K562 (cell line): ENCODE measurements at regions not wholly inside any gene's neighbourhood (a gene's known extent, or its start where the extent isn't known, plus 50 kb on each side); places are given as distances from the start of the nearest gene placed in this dataset.

Experiments
- ATAC-seq: fragments of 200-7000 bp; cut with Tn5 transposase; 3 replicates; pipeline ENCODE4 v1.9.1; 2020; ENCODE audit warnings: moderate library complexity
- BruUV-seq: library from RNA; stranded (reverse); fragments of 400-500 nt; replicated peaks from 2 replicates; lab custom pipeline; 2021; lab: Mats Ljungman, UMichigan
- CTCF ChIA-PET: fragments of 300-600 bp; formaldehyde crosslinking; extraction: SDS; loops from one replicate; lab custom pipeline; 2021; ENCODE audit warnings: low intra/inter-chr PET ratio; lab: Yijun Ruan, JAX
- POLR2A ChIA-PET: fragments of 300-600, 350-650 bp; sonication (Branson Sonifier 250); formaldehyde crosslinking; extraction: SDS; loops from one replicate; lab custom pipeline; 2021; ENCODE audit warnings: antibody characterized with exemption, inconsistent platforms; lab: Yijun Ruan, JAX
- DNase-seq, 4 experiments: peaks; one replicate each; pipeline versions ENCODE4 v3.0.0 to v3.0.0-alpha.2; 2011 to 2018; ENCODE audit warnings: low spot score in 3 of 4, mixed read lengths in 3 of 4; ENCODE audit errors: extremely low read depth in 1 of 4
- FAIRE-seq: peaks from 2 replicates; lab custom pipeline; 2011; peaks lifted over from hg19 to GRCh38; lab: Jason Lieb, UNC
- H2AFZ ChIP-seq: 2 replicates; pipeline ENCODE4 v1.6.0; 2011; ENCODE audit warnings: low read depth, low read length, control low read depth, inconsistent platforms
- H3K27ac ChIP-seq: fragments of 200-600 bp; 3 replicates; pipeline ENCODE4 v1.8.0; 2011; ENCODE audit warnings: low read depth, mild to moderate bottlenecking, control low read depth, inconsistent platforms, low read length, moderate library complexity, mixed read lengths; ENCODE audit errors: extremely low read depth
- H3K27me3 ChIP-seq, 2 experiments: fragments of 300-600 bp in 1 of 2; 2 replicates in 1 of 2; 3 replicates in 1 of 2; pipeline versions ENCODE4 v1.6.0 to v1.8.0; 2011; ENCODE audit warnings: inconsistent platforms in 2 of 2, low read length in 2 of 2, mild to moderate bottlenecking in 1 of 2, mixed read lengths in 1 of 2, moderate library complexity in 1 of 2; ENCODE audit not compliant: control insufficient read depth in 2 of 2, insufficient read depth in 2 of 2
- H3K36me3 ChIP-seq: fragments of 300-600 bp; 3 replicates; pipeline ENCODE4 v1.8.0; 2011; ENCODE audit warnings: mild to moderate bottlenecking, low read length, inconsistent platforms; ENCODE audit not compliant: control insufficient read depth, insufficient read depth
- H3K4me1 ChIP-seq, 2 experiments: fragments of 200-600 bp in 1 of 2; replicated peaks in 1 of 2; 2 replicates in 1 of 2; 3 replicates in 1 of 2; pipeline versions ENCODE4 v1.5.1 to v1.8.0; 2011; ENCODE audit warnings: inconsistent platforms in 2 of 2, low read length in 2 of 2, mild to moderate bottlenecking in 1 of 2, mixed read lengths in 1 of 2, moderate library complexity in 1 of 2; ENCODE audit not compliant: control insufficient read depth in 2 of 2, insufficient read depth in 2 of 2
- H3K4me2 ChIP-seq: 2 replicates; pipeline ENCODE4 v1.6.1; 2011; ENCODE audit warnings: low read length, control low read depth, inconsistent platforms, mixed read lengths; ENCODE audit not compliant: insufficient read depth
- H3K4me3 ChIP-seq: fragments of 200-600 bp; sonication (generic), shearing (Covaris generic); 2 replicates; pipeline ENCODE4 v1.5.1; 2016; ENCODE audit warnings: control low read depth, inconsistent platforms
- H3K79me2 ChIP-seq: fragments of 200-600 bp; 3 replicates; pipeline ENCODE4 v1.8.0; 2011; ENCODE audit warnings: low read length, inconsistent platforms; ENCODE audit not compliant: control insufficient read depth, insufficient read depth
- H3K9ac ChIP-seq, 2 experiments: 2 replicates each; pipeline versions ENCODE4 v1.6.0 to v1.6.1; 2011; ENCODE audit warnings: low read depth in 2 of 2, low read length in 2 of 2, control low read depth in 1 of 2, inconsistent platforms in 1 of 2, mild to moderate bottlenecking in 1 of 2, mixed read lengths in 1 of 2; ENCODE audit not compliant: insufficient read depth in 1 of 2
- H3K9me1 ChIP-seq: one replicate; pipeline ENCODE4 v1.6.0; 2011; ENCODE audit warnings: inconsistent platforms, mild to moderate bottlenecking, low read length, moderate library complexity; ENCODE audit not compliant: control insufficient read depth, insufficient read depth
- H3K9me3 ChIP-seq: replicated peaks from 2 replicates; pipeline ENCODE4 v1.5.1; 2011; ENCODE audit warnings: low read depth, low read length, inconsistent platforms; ENCODE audit not compliant: control insufficient read depth, insufficient read depth
- H4K20me1 ChIP-seq: replicated peaks from 2 replicates; pipeline ENCODE4 v1.6.1; 2011; ENCODE audit warnings: low read length, inconsistent platforms, mixed read lengths; ENCODE audit not compliant: control insufficient read depth, insufficient read depth
- CXXC5 ChIP-seq: fragments of 250-450 bp; sonication (Bioruptor Pico); IDR thresholded peaks from 2 replicates; pipeline ENCODE4 v1.8.0; 2022; ENCODE audit warnings: inconsistent platforms, mild to moderate bottlenecking, moderate library complexity
- ELK3 ChIP-seq: fragments of 450-650 bp; formaldehyde crosslinking; IDR thresholded peaks from 2 replicates; pipeline ENCODE4 v1.4.0; 2020; ENCODE audit warnings: mild to moderate bottlenecking
- HBP1 ChIP-seq: fragments of 450-650 bp; formaldehyde crosslinking; IDR thresholded peaks from 2 replicates; pipeline ENCODE4 v1.4.0; 2022; ENCODE audit warnings: missing genetic modification characterization
- HDAC8 ChIP-seq: fragments of 450-650 bp; IDR thresholded peaks from 2 replicates; pipeline ENCODE4 v1.6.1; 2016; ENCODE audit warnings: mild to moderate bottlenecking, missing genetic modification characterization, moderate library complexity, missing compliant biosample characterization
- HES1 ChIP-seq: fragments of 450-650 bp; IDR thresholded peaks from 2 replicates; pipeline ENCODE4 v1.6.1; 2016; ENCODE audit warnings: low read depth, mild to moderate bottlenecking, moderate library complexity
- MAX ChIP-seq: sonication (generic); formaldehyde crosslinking; IDR thresholded peaks from 2 replicates; pipeline ENCODE4 v1.9.0; 2022; ENCODE audit warnings: mild to moderate bottlenecking, missing genetic modification reagents
- MXD1 ChIP-seq: fragments of 250-450 bp; sonication (Bioruptor Pico); IDR thresholded peaks from 2 replicates; pipeline ENCODE4 v1.8.0; 2021; ENCODE audit warnings: borderline replicate concordance, mild to moderate bottlenecking, moderate library complexity; ENCODE audit not compliant: poor library complexity, severe bottlenecking
- NFXL1 ChIP-seq: fragments of 450-650 bp; formaldehyde crosslinking; IDR thresholded peaks from 2 replicates; pipeline ENCODE4 v1.4.0; 2021; ENCODE audit warnings: mild to moderate bottlenecking
- RFX5 ChIP-seq: IDR thresholded peaks from 2 replicates; pipeline ENCODE4 v1.6.1; 2011; ENCODE audit warnings: low read depth, mild to moderate bottlenecking, improper control_type of control experiment, low read length
- SETDB1 ChIP-seq: IDR thresholded peaks from one replicate; pipeline ENCODE4 v1.6.1; 2012; ENCODE audit warnings: low read length, control low read depth, inconsistent platforms
- ZBTB1 ChIP-seq: sonication (generic); formaldehyde crosslinking; IDR thresholded peaks from 2 replicates; pipeline ENCODE4 v1.8.1; 2023; ENCODE audit warnings: missing genetic modification reagents, low read depth, mild to moderate bottlenecking, borderline replicate concordance
- ZBTB2 ChIP-seq: fragments of 450-650 bp; IDR thresholded peaks from 2 replicates; pipeline ENCODE4 v1.6.1; 2016; ENCODE audit warnings: antibody characterized with exemption
- ZC3H4 ChIP-seq: sonication (generic); formaldehyde crosslinking; IDR thresholded peaks from 2 replicates; pipeline ENCODE4 v1.9.0; 2021; ENCODE audit warnings: missing genetic modification reagents, borderline replicate concordance
- ZNF512 ChIP-seq: IDR thresholded peaks from 2 replicates; pipeline ENCODE4 v1.6.1; 2016; ENCODE audit warnings: missing genetic modification characterization, missing compliant biosample characterization
- ZNF57 ChIP-seq: fragments of 450-650 bp; formaldehyde crosslinking; IDR thresholded peaks from 2 replicates; pipeline ENCODE4 v1.4.0; 2020; ENCODE audit warnings: mild to moderate bottlenecking, moderate library complexity
- WGBS: fragments of 100-300 bp; shearing (Covaris generic); methylation state at CpG from one replicate; pipeline ENCODE4 v1.1.6; 2016; ENCODE audit warnings: low coverage, mixed read lengths; ENCODE audit not compliant: insufficient coverage; ENCODE audit errors: missing lambda C conversion rate; 5-methylcytosine and 5-hydroxymethylcytosine counted together
- in situ Hi-C: fragments of 300-500 bp; cut with MboI; formaldehyde crosslinking; loops from 4 replicates; pipeline ENCODE4 v1.15.0; 2018; ENCODE audit warnings: inconsistent platforms, mixed read lengths
- intact Hi-C: fragments of 100-400 bp; cut with micrococcal nuclease; formaldehyde crosslinking; loops from 2 replicates; pipeline ENCODE4 v1.14.2; 2022

GRCh38 chr5:60538426-60538825 is 161.5 kb downstream of the DEPDC1B start (continued):
- no peak for TF ChIP-seq HBP1 (CRISPR knock-in tag)
- TF ChIP-seq ELK3 (CRISPR knock-in tag), result no peak
- TF ChIP-seq CXXC5 (CRISPR knock-in tag), result no peak
- TF ChIP-seq MAX, result no peak
- TF ChIP-seq NFXL1 (CRISPR knock-in tag), result no peak
- no peak for TF ChIP-seq HDAC8 (tag)

- ChIA-PET CTCF (no interaction called here), POLR2A (no interaction called here)
- H3K27ac ChIP-seq, result no peak overlapping the region
- intact Hi-C loops (no loop called here), in situ Hi-C loops (no loop called here)
- no peaks in the 10 kb centered on the region for H3K27me3 ChIP-seq
- TF ChIP-seq ZNF57 (CRISPR knock-in tag) (no peak), ZC3H4 (CRISPR knock-in tag) (no peak), HES1 (no peak), ZBTB1 (CRISPR knock-in tag) (no peak), MXD1 (CRISPR knock-in tag) (no peak), SETDB1 (no peak), ZBTB2 (no peak), ZNF512 (no peak), RFX5 (no peak)
- H2AFZ ChIP-seq, result no peak overlapping the region
- DNase-seq, result no peak
- H3K4me2 ChIP-seq, result no peak overlapping the region
- no peak overlapping the region for H3K9ac ChIP-seq
- H3K4me3 ChIP-seq, result no peak overlapping the region
- WGBS, result 0% methylated on average over 2 of the region's 2 CpGs
- no peaks in the 10 kb centered on the region for H3K9me3 ChIP-seq
- no peaks in the 10 kb centered on the region for H3K36me3 ChIP-seq
- H4K20me1 ChIP-seq, result no peaks in the 10 kb centered on the region
- BruUV-seq, result no TSS peak
- no peaks in the 10 kb centered on the region for H3K4me1 ChIP-seq
- FAIRE-seq, result no peak
- ATAC-seq, result no peak
- H3K79me2 ChIP-seq, result no peaks in the 10 kb centered on the region
- no peaks in the 10 kb centered on the region for H3K9me1 ChIP-seq
These were observed 164.0 kb downstream of the DEPDC1B start for GRCh38 chr5:60535951-60536350.
